OCI-LY3 (cell line): ENCODE measurements at regions not wholly inside any gene's neighbourhood (a gene's known extent, or its start where the extent isn't known, plus 50 kb on each side); places are given as distances from the start of the nearest gene placed in this dataset.

Experiments used
- CTCF ChIP-seq: fragments of 200-600, 300-600 bp; sonication (generic); IDR thresholded peaks from 2 replicates; pipeline ENCODE4 v1.5.1; 2014; ENCODE audit warnings: antibody characterized with exemption, low read length, low read depth
- EZH2phosphoT487 ChIP-seq: fragments of 200-600 bp; shearing (Covaris generic); IDR thresholded peaks from 2 replicates; pipeline ENCODE4 v1.6.1; 2018; ENCODE audit warnings: antibody characterized with exemption, mixed run types, low read depth

- no peak for TF ChIP-seq CTCF
- TF ChIP-seq EZH2phosphoT487 = no peak
These were observed 385.6 kb downstream of the LMO4 start for GRCh38 chr1:87714278-87714677.
